BE2C (cell line): ENCODE measurements at regions not wholly inside any gene's neighbourhood (a gene's known extent, or its start where the extent isn't known, plus 50 kb on each side); places are given as distances from the start of the nearest gene placed in this dataset.

Experiments used
- DNase-seq: peaks from one replicate; pipeline ENCODE4 v3.0.0-alpha.2; 2020
- H3K27me3 ChIP-seq: fragments of 250-450 bp; sonication (Bioruptor Pico); 2 replicates; pipeline ENCODE4 v1.5.1; 2020; ENCODE audit warnings: mild to moderate bottlenecking
- H3K36me3 ChIP-seq: fragments of 250-450 bp; sonication (Bioruptor Pico); 2 replicates; pipeline ENCODE4 v1.5.1; 2020; ENCODE audit warnings: mild to moderate bottlenecking
- H3K4me1 ChIP-seq: fragments of 250-450 bp; sonication (Bioruptor Pico); 2 replicates; pipeline ENCODE4 v1.5.1; 2020
- H3K4me3 ChIP-seq: 2 replicates; pipeline ENCODE4 v1.5.1; 2011; ENCODE audit warnings: low read depth, low read length
- H3K9me3 ChIP-seq: fragments of 250-450 bp; sonication (Bioruptor Pico); 2 replicates; pipeline ENCODE4 v1.5.1; 2020
- TF ChIP-seq, protein P1 (sequence below): IDR thresholded peaks from 2 replicates; pipeline ENCODE4 v1.5.1; 2012; ENCODE audit warnings: mild to moderate bottlenecking, low read depth, low read length

DNA sequence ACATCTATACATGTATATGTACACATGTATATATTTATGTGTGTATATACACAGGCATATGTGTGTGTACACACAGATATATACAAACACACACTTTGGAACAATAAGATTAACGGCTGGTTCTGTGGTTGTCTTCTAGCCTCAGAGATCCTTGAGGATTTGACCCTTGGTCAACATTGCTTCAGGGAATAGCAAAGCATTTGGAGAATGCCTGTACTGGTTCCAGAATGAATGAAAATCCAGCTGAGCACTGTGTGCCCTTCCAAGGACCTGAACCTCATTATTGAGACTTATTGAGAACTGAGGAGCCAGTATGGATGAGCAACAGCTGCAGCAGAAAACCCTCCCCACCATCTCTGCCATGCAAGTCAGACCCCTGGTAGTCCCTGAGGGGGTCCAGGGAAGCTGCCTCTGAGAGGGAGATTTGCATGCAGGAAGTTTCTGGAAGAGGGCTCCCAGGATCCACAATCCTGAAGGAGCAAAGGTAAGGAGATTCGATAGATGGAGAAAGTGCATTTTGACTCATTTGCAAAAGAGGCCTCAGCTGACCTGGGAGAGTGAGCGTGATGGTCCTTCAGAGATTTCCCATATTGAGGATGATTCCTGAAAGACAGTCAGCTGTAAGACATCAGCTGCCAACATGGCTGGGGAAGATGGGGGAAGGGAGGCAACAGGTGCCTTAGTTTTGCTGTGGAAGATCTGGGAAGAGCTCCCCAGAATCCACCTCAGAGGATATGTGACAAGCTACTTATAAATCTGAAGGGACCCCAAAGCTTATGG, 166.6 kb upstream of the NCKAP5 start:
- TF ChIP-seq, protein P1, sequence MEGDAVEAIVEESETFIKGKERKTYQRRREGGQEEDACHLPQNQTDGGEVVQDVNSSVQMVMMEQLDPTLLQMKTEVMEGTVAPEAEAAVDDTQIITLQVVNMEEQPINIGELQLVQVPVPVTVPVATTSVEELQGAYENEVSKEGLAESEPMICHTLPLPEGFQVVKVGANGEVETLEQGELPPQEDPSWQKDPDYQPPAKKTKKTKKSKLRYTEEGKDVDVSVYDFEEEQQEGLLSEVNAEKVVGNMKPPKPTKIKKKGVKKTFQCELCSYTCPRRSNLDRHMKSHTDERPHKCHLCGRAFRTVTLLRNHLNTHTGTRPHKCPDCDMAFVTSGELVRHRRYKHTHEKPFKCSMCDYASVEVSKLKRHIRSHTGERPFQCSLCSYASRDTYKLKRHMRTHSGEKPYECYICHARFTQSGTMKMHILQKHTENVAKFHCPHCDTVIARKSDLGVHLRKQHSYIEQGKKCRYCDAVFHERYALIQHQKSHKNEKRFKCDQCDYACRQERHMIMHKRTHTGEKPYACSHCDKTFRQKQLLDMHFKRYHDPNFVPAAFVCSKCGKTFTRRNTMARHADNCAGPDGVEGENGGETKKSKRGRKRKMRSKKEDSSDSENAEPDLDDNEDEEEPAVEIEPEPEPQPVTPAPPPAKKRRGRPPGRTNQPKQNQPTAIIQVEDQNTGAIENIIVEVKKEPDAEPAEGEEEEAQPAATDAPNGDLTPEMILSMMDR, result no peak
- H3K36me3 ChIP-seq, result no peaks in the 10 kb centered on the region
- H3K9me3 ChIP-seq, result no peaks in the 10 kb centered on the region
- H3K4me1 ChIP-seq, result no peaks in the 10 kb centered on the region
- no peak overlapping the region for H3K4me3 ChIP-seq
- no peak for DNase-seq
- H3K27me3 ChIP-seq, result no peaks in the 10 kb centered on the region

DNA sequence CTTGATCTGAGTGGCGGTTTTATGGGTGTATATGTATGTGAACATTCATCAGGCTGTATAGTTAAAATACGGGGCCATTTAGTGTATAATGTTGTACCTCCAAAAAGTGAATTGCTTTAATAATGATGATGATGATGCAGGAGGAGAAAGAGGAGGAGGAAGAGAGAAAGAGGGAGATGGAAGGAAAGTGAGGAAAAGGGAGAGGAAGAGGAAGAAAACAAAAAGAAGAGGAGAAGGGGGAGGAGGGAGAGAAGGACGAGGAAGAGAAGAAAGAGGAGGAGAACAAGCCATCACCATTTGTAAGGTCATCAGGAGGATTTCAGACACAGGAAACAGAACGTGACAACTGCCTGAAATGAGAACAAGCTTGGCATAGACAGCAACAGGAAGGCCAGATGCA, 168.4 kb upstream of the NCKAP5 start:
- Histone ChIP-seq H3K9me3 (no peaks in the 10 kb centered on the region), H3K36me3 (no peaks in the 10 kb centered on the region), H3K4me3 (no peak overlapping the region), H3K4me1 (no peaks in the 10 kb centered on the region), H3K27me3 (no peaks in the 10 kb centered on the region)
- TF ChIP-seq, protein P1, result no peak
- DNase-seq, result no peak

- H3K4me1 ChIP-seq, result no peaks in the 10 kb centered on the region
- H3K4me3 ChIP-seq, result no peak overlapping the region
- DNase-seq, result no peak
- H3K36me3 ChIP-seq, result no peaks in the 10 kb centered on the region
- TF ChIP-seq, protein P1, result no peak
- no peaks in the 10 kb centered on the region for H3K9me3 ChIP-seq
- H3K27me3 ChIP-seq, result no peaks in the 10 kb centered on the region
Measured at GRCh38 chr2:133737242-133737993, 169.2 kb upstream of the NCKAP5 start.

GRCh38 chr2:133739039-133739438, 170.8 kb upstream of the NCKAP5 start:
- Histone ChIP-seq H3K36me3 (no peaks in the 10 kb centered on the region), H3K27me3 (no peaks in the 10 kb centered on the region), H3K4me1 (no peaks in the 10 kb centered on the region), H3K9me3 (no peaks in the 10 kb centered on the region), H3K4me3 (no peak overlapping the region)
- DNase-seq, result no peak
- TF ChIP-seq, protein P1, result no peak

GRCh38 chr2:133740500-133740899, 172.2 kb upstream of the NCKAP5 start:
- Histone ChIP-seq H3K36me3 (no peaks in the 10 kb centered on the region), H3K27me3 (no peaks in the 10 kb centered on the region), H3K9me3 (no peaks in the 10 kb centered on the region), H3K4me1 (no peaks in the 10 kb centered on the region), H3K4me3 (no peak overlapping the region)
- no peak for DNase-seq
- TF ChIP-seq, protein P1, result no peak
